K562 (cell line): ENCODE measurements at regions not wholly inside any gene's neighbourhood (a gene's known extent, or its start where the extent isn't known, plus 50 kb on each side); places are given as distances from the start of the nearest gene placed in this dataset.
"Not testable (repeated sequence)": the region's sequence is repeated elsewhere in the genome, so short reads cannot be mapped to it uniquely, and the experiment has no call there.

Source experiments
- CTCF ChIP-seq, 3 experiments: IDR thresholded peaks in 2 of 3; conservative IDR thresholded peaks in 1 of 3; 2 replicates each; pipeline ENCODE4 v1.5.1; 2011 to 2012; ENCODE audit warnings: low read length in 3 of 3, mild to moderate bottlenecking in 3 of 3, control low read depth in 2 of 3, improper control_type of control experiment in 1 of 3, inconsistent platforms in 1 of 3, low read depth in 1 of 3, mixed read lengths in 1 of 3, moderate library complexity in 1 of 3; ENCODE audit not compliant: insufficient read depth in 2 of 3
- MCM2 ChIP-seq: fragments of 450-650 bp; IDR thresholded peaks from 2 replicates; pipeline ENCODE4 v1.6.1; 2017; ENCODE audit warnings: low read depth, mild to moderate bottlenecking
- MCM5 ChIP-seq: fragments of 450-650 bp; IDR thresholded peaks from 2 replicates; pipeline ENCODE4 v1.6.1; 2016; ENCODE audit warnings: low read depth
- MTA1 ChIP-seq: fragments of 450-650 bp; IDR thresholded peaks from 2 replicates; pipeline ENCODE4 v1.6.1; 2017; ENCODE audit warnings: borderline replicate concordance
- NFXL1 ChIP-seq: fragments of 450-650 bp; formaldehyde crosslinking; IDR thresholded peaks from 2 replicates; pipeline ENCODE4 v1.4.0; 2021; ENCODE audit warnings: mild to moderate bottlenecking
- PCBP1 ChIP-seq: fragments of 200-400 bp; formaldehyde crosslinking; IDR thresholded peaks from 2 replicates; pipeline ENCODE4 v1.6.1; 2018; ENCODE audit warnings: mild to moderate bottlenecking, low read depth, low read length; ENCODE audit not compliant: poor library complexity, severe bottlenecking
- POLR2AphosphoS5 ChIP-seq: IDR thresholded peaks from 2 replicates; pipeline ENCODE4 v1.6.1; 2011; ENCODE audit warnings: mild to moderate bottlenecking, low read depth, low read length, moderate library complexity; ENCODE audit not compliant: control insufficient read depth, insufficient read depth
- TBP ChIP-seq: optimal IDR thresholded peaks from 2 replicates; pipeline ENCODE3; 2011; ENCODE audit warnings: low read depth, low read length, improper control_type of control experiment
- TRIM28 ChIP-seq: fragments of 450-650 bp; IDR thresholded peaks from 2 replicates; pipeline ENCODE4 v1.6.1; 2017
- ZNF274 ChIP-seq: IDR thresholded peaks from 2 replicates; pipeline ENCODE4 v1.6.1; 2011; ENCODE audit warnings: low read depth, mild to moderate bottlenecking, low read length, moderate library complexity, borderline replicate concordance
- ZNF431 ChIP-seq: sonication (generic); formaldehyde crosslinking; IDR thresholded peaks from 2 replicates; pipeline ENCODE4 v1.8.0; 2022; ENCODE audit warnings: mild to moderate bottlenecking, missing genetic modification reagents
- ZNF639 ChIP-seq, 2 experiments: fragments of 200-800 bp in 1 of 2; sonication (Bioruptor generic) in 1 of 2; sonication (generic) in 1 of 2; formaldehyde crosslinking in 1 of 2; IDR thresholded peaks in 1 of 2; conservative IDR thresholded peaks in 1 of 2; 2 replicates each; pipeline versions ENCODE4 v1.5.0 to v1.6.1; 2016 to 2020; ENCODE audit warnings: missing compliant biosample characterization in 1 of 2, missing genetic modification characterization in 1 of 2, missing genetic modification reagents in 1 of 2
- ZZZ3 ChIP-seq: fragments of 450-650 bp; IDR thresholded peaks from 2 replicates; pipeline ENCODE4 v1.6.1; 2016; ENCODE audit warnings: antibody characterized with exemption, mild to moderate bottlenecking, moderate library complexity

GRCh38 chr2:242103093-242103492 is 233.6 kb downstream of the RTP5 start:
- not testable (repeated sequence) for TF ChIP-seq NFXL1 (CRISPR knock-in tag); ZNF274; PCBP1; MCM2; CTCF (IDR thresholded peaks at IDR 0.05 in 2 of 3, conservative IDR thresholded peaks at IDR 0.05 in 1 of 3; ENCODE audit: insufficient read depth in 2 of 3, low read depth in 1 of 3, low read length in 3 of 3); ZZZ3; ZNF431 (CRISPR knock-in tag); TBP; TRIM28; POLR2AphosphoS5; MTA1; MCM5; ZNF639 (CRISPR knock-in tag; conservative IDR thresholded peaks at IDR 0.05 in 1 of 2, IDR thresholded peaks at IDR 0.05 in 1 of 2)
